ENCODE measurements at regions not wholly inside any gene's neighbourhood (a gene's known extent, or its start where the extent isn't known, plus 50 kb on each side); places are given as distances from the start of the nearest gene placed in this dataset.

GRCh38 chr4:26093551-26093950 is 179.5 kb downstream of the SMIM20 start:
- TF ChIP-seq CTCF (IDR thresholded peaks at IDR 0.05; ENCODE audit: borderline replicate concordance, extremely low read depth, low read length, poor library complexity, severe bottlenecking): no peak
- no peak for TF ChIP-seq EZH2 (IDR thresholded peaks at IDR 0.05; ENCODE audit: borderline replicate concordance, low read depth, low read length, severe bottlenecking)
